A549 (cell line): ENCODE measurements at regions not wholly inside any gene's neighbourhood (a gene's known extent, or its start where the extent isn't known, plus 50 kb on each side); places are given as distances from the start of the nearest gene placed in this dataset.

Experiments
- ATAC-seq, 2 experiments: fragments of 200-7000 bp in 1 of 2; fragments of >200 bp in 1 of 2; cut with Nextera tagmentation in 1 of 2; cut with Tn5 transposase in 1 of 2; 3 replicates each; pipeline versions ENCODE4 v1.8.0 to v1.9.1; 2018 to 2020; ENCODE audit warnings: mild to moderate bottlenecking in 1 of 2, moderate library complexity in 1 of 2
- CTCF ChIA-PET: fragments of 300-600 bp; sonication (Branson Sonifier 250); formaldehyde crosslinking; extraction: SDS; loops from one replicate; lab custom pipeline; 2021; ENCODE audit warnings: antibody characterized with exemption, inconsistent platforms; lab: Yijun Ruan, JAX
- POLR2A ChIA-PET: fragments of 350-600 bp; formaldehyde crosslinking; extraction: SDS; loops from one replicate; lab custom pipeline; 2021; ENCODE audit warnings: antibody characterized with exemption, inconsistent platforms; lab: Yijun Ruan, JAX
- DNase-seq, 2 experiments: peaks; one replicate each; pipeline versions ENCODE4 v3.0.0 to v3.0.0-alpha.2; 2011 to 2016; ENCODE audit warnings: low read depth in 1 of 2, low spot score in 1 of 2
- FAIRE-seq: peaks from 2 replicates; lab custom pipeline; 2011; peaks lifted over from hg19 to GRCh38; lab: Jason Lieb, UNC
- H3K27ac ChIP-seq, 2 experiments: fragments of >200 bp; sonication (Bioruptor Twin); formaldehyde crosslinking; 3 replicates each; pipeline ENCODE4 v1.5.1; 2016 to 2017
- H3K4me1 ChIP-seq: fragments of >200 bp; sonication (Bioruptor Twin); formaldehyde crosslinking; 3 replicates; pipeline ENCODE4 v1.6.1; 2016
- H3K4me2 ChIP-seq: fragments of >200 bp; sonication (Bioruptor Twin); formaldehyde crosslinking; 3 replicates; pipeline ENCODE4 v1.6.1; 2016
- H3K4me3 ChIP-seq: fragments of >200 bp; sonication (Bioruptor Twin); formaldehyde crosslinking; 3 replicates; pipeline ENCODE4 v1.5.1; 2016
- H3K9me3 ChIP-seq: fragments of >200 bp; sonication (Bioruptor Twin); formaldehyde crosslinking; 3 replicates; pipeline ENCODE4 v1.6.1; 2016
- BCL3 ChIP-seq: fragments of >200 bp; sonication (Bioruptor Twin); formaldehyde crosslinking; IDR thresholded peaks from 3 replicates; pipeline ENCODE4 v1.6.1; 2016
- CBX2 ChIP-seq: fragments of 200-600 bp; sonication (generic); IDR thresholded peaks from 2 replicates; pipeline ENCODE4 v1.6.1; 2016; ENCODE audit warnings: low read depth, mild to moderate bottlenecking, borderline replicate concordance
- CHD4 ChIP-seq: fragments of 200-600 bp; sonication (generic); IDR thresholded peaks from 2 replicates; pipeline ENCODE4 v1.6.1; 2016; ENCODE audit warnings: antibody characterized with exemption, mild to moderate bottlenecking, borderline replicate concordance
- E2F6 ChIP-seq: IDR thresholded peaks from 2 replicates; pipeline ENCODE4 v1.6.1; 2012; ENCODE audit warnings: low read depth, borderline replicate concordance
- EHMT2 ChIP-seq: fragments of 200-600 bp; sonication (generic); IDR thresholded peaks from 2 replicates; pipeline ENCODE4 v1.6.1; 2016; ENCODE audit warnings: antibody characterized with exemption, low read depth, mild to moderate bottlenecking, moderate library complexity
- EP300 ChIP-seq, 2 experiments: fragments of >200 bp; sonication (Bioruptor Twin); formaldehyde crosslinking; IDR thresholded peaks; 2 replicates in 1 of 2; 3 replicates in 1 of 2; pipeline ENCODE4 v1.6.1; 2016 to 2017
- FOXS1 ChIP-seq: fragments of 250-450 bp; sonication (Bioruptor Pico); IDR thresholded peaks from 2 replicates; pipeline ENCODE4 v1.5.0; 2020; ENCODE audit warnings: mild to moderate bottlenecking, moderate library complexity
- HES2 ChIP-seq: fragments of >200 bp; sonication (Bioruptor Twin); formaldehyde crosslinking; IDR thresholded peaks from 2 replicates; pipeline ENCODE4 v1.6.1; 2016
- HEYL ChIP-seq: fragments of 250-450 bp; sonication (Bioruptor Pico); IDR thresholded peaks from 2 replicates; pipeline ENCODE4 v1.8.0; 2021; ENCODE audit warnings: mild to moderate bottlenecking, moderate library complexity
- HOXB13 ChIP-seq: fragments of 250-450 bp; sonication (Bioruptor Pico); IDR thresholded peaks from 2 replicates; pipeline ENCODE4 v1.5.0; 2020; ENCODE audit warnings: low read depth, mild to moderate bottlenecking, moderate library complexity
- JUN ChIP-seq, 2 experiments: fragments of >200 bp; sonication (Bioruptor Twin); formaldehyde crosslinking; IDR thresholded peaks; 2 replicates in 1 of 2; 3 replicates in 1 of 2; pipeline ENCODE4 v1.6.1; 2016 to 2017
- KDM5A ChIP-seq: fragments of 200-600 bp; sonication (generic); IDR thresholded peaks from 2 replicates; pipeline ENCODE4 v1.6.1; 2016; ENCODE audit warnings: antibody characterized with exemption, mild to moderate bottlenecking
- MAX ChIP-seq: IDR thresholded peaks from 2 replicates; pipeline ENCODE4 v1.6.1; 2012
- POLR2AphosphoS2 ChIP-seq: conservative IDR thresholded peaks from 2 replicates; pipeline ENCODE4 v1.6.1; 2012; ENCODE audit warnings: low read length, improper control_type of control experiment, inconsistent platforms
- RCOR1 ChIP-seq: fragments of 150-350 bp; IDR thresholded peaks from 2 replicates; pipeline ENCODE4 v1.6.1; 2014; ENCODE audit warnings: antibody characterized with exemption, low read length, low read depth
- ZFP36 ChIP-seq: fragments of 450-650 bp; IDR thresholded peaks from 2 replicates; pipeline ENCODE4 v1.6.1; 2014; ENCODE audit warnings: borderline replicate concordance; ENCODE audit not compliant: partially characterized antibody
- ZNF302 ChIP-seq: fragments of 250-450 bp; sonication (Bioruptor Pico); IDR thresholded peaks from 2 replicates; pipeline ENCODE4 v1.9.0; 2021; ENCODE audit warnings: inconsistent platforms, mild to moderate bottlenecking, moderate library complexity
- ZSCAN20 ChIP-seq: fragments of 250-450 bp; sonication (Bioruptor Pico); IDR thresholded peaks from 2 replicates; pipeline ENCODE4 v1.8.0; 2022; ENCODE audit warnings: mild to moderate bottlenecking, moderate library complexity
- WGBS: methylation state at CpG from one replicate; pipeline ENCODE4 v1.1.6; 2017; ENCODE audit errors: missing lambda C conversion rate; 5-methylcytosine and 5-hydroxymethylcytosine counted together

- TF ChIP-seq POLR2AphosphoS2: no peak
These were observed 422.8 kb upstream of the TBL1XR1 start (continued) for GRCh38 chr3:177620073-177620472.

GRCh38 chr3:177622520-177622919 is 425.2 kb upstream of the TBL1XR1 start:
- ATAC-seq (0 out of 6 replicates have a peak, but pooled peaks of 1 of the 2 experiments have one; percentile 27), DNase-seq (peak in 1 of 2 experiments; percentile 26), FAIRE-seq (no peak)
- TF ChIP-seq HOXB13 (CRISPR knock-in tag): no peak
- ChIA-PET CTCF (no interaction called here), POLR2A (interaction anchor here (0.7 kb wide), 1 partner anchor 312 kb away, joined by 3 read pairs; no protein-coding TSS in a partner anchor)
- H3K4me3 ChIP-seq: no peak overlapping the region
- 81% methylated on average over 1 of the region's 1 CpG for WGBS
- no peak overlapping the region for H3K4me2 ChIP-seq
- peaks cover 20% of the 10 kb centered on the region for H3K4me1 ChIP-seq
- H3K27ac ChIP-seq: no peak overlapping the region
- H3K9me3 ChIP-seq: no peaks in the 10 kb centered on the region

GRCh38 chr3:177622982-177623617 is 425.8 kb upstream of the TBL1XR1 start:
- POLR2A ChIA-PET: interaction anchor here (0.7 kb wide), 1 partner anchor 312 kb away, joined by 3 read pairs; no protein-coding TSS in a partner anchor
- no peak overlapping the region for H3K4me2 ChIP-seq
- peak overlapping the region in 1 of 2 experiments; percentile 40; a peak in 1 of 6 replicates for H3K27ac ChIP-seq
- no peaks in the 10 kb centered on the region for H3K9me3 ChIP-seq
- 87% methylated on average over 5 of the region's 5 CpGs for WGBS
- H3K4me1 ChIP-seq: peaks cover 20% of the 10 kb centered on the region
- DNase-seq (no peak), FAIRE-seq (no peak), ATAC-seq (no peak)
- CTCF ChIA-PET: no interaction called here
- no peak overlapping the region for H3K4me3 ChIP-seq
- TF ChIP-seq CBX2 (no peak), FOXS1 (CRISPR knock-in tag) (no peak)
- TF ChIP-seq, all 56 proteins: peak for 0

- ATAC-seq: no peak
- no peak for FAIRE-seq
- H3K27ac ChIP-seq: no peak overlapping the region
- peaks cover 3% of the 10 kb centered on the region; the same call in 1 of the 3 replicates for H3K4me1 ChIP-seq
- 83% methylated on average over 13 of the region's 13 CpGs for whole genome bisulfite sequencing
- no peak overlapping the region for H3K4me3 ChIP-seq
- H3K4me2 ChIP-seq: no peak overlapping the region
- H3K9me3 ChIP-seq: no peaks in the 10 kb centered on the region
- TF ChIP-seq E2F6: no peak
- TF ChIP-seq JUN (IDR thresholded peaks at IDR 0.05): no peak
- no peak for TF ChIP-seq CHD4
- no peak for TF ChIP-seq BCL3
- no peak for TF ChIP-seq MAX
- TF ChIP-seq KDM5A: no peak
- TF ChIP-seq RCOR1: no peak
- no peak for TF ChIP-seq ZNF302 (CRISPR knock-in tag)
- TF ChIP-seq ZFP36: no peak
- no peak for TF ChIP-seq EP300 (IDR thresholded peaks at IDR 0.05)
- no peak for TF ChIP-seq HOXB13 (CRISPR knock-in tag)
- TF ChIP-seq EHMT2: no peak
- TF ChIP-seq ZSCAN20 (CRISPR knock-in tag): no peak
- TF ChIP-seq HES2: no peak
- no peak for TF ChIP-seq HEYL (CRISPR knock-in tag)
- CTCF ChIA-PET: no interaction called here
- DNase-seq: no peak
- POLR2A ChIA-PET: no interaction called here
These were observed 427.5 kb upstream of the TBL1XR1 start for GRCh38 chr3:177624528-177625495.
